ENCODE measurements at regions not wholly inside any gene's neighbourhood (a gene's known extent, or its start where the extent isn't known, plus 50 kb on each side); places are given as distances from the start of the nearest gene placed in this dataset.

DNA sequence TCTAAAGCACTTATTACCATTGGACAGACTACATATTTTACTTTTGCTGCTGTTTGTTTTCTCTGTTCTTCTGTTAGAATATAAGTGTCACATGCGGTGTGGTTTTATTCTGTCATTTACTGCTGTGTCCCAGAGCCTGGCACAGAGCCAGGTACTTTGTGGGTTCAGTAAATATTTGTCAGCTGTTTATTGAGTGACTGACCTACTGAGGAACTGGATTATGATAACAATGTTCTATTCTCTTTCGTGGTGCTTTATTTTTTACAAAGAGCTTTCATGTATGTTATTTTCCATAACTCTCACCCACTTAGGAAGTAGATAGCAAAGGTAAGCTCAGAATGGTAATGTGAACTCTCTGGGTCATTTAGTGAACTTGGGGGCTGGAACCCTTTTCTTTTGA is 118.8 kb downstream of the RWDD3 start:
- TF ChIP-seq CTCF (tag by site-specific recombination; IDR thresholded peaks at IDR 0.05) (no peak), YY1 (tag by site-specific recombination; IDR thresholded peaks at IDR 0.05) (no peak), ZNF274 (IDR thresholded peaks at IDR 0.05; ENCODE audit: low read length) (no peak), ZNF274 (tag by site-specific recombination; IDR thresholded peaks at IDR 0.05; ENCODE audit: borderline replicate concordance) (no peak), ZEB2 (tag by site-specific recombination; IDR thresholded peaks at IDR 0.05) (no peak), ZNF514 (tag by site-specific recombination; IDR thresholded peaks at IDR 0.05) (no peak)

Measured in HEK293 (cell line).